ENCODE measurements at regions not wholly inside any gene's neighbourhood (a gene's known extent, or its start where the extent isn't known, plus 50 kb on each side); places are given as distances from the start of the nearest gene placed in this dataset.

DNA sequence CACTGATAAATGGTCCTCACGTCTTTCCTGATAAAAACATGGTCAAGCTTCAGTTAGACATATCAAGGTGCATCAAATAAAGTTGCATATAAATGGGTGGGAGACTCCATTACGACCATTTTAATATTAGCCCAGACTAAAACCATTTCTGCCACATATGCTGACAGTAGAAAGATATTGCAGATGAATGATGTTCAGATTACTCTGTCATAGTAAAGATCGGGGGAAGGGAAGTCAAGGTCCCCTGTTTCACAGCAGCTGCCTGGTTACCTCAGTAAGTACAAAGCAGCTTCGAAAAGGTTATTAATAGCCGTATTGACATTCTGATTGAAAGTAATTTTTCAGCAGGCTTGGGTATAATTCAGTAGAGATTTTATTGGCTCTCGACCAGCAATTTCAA lies 927.7 kb upstream of the CDH2 start:
- Histone ChIP-seq H3K4me1 (ENCODE audit: control insufficient read depth, insufficient read depth, low read length) (no peaks in the 10 kb centered on the region), H3K36me3 (ENCODE audit: control insufficient read depth in 2 of 2, insufficient read depth in 1 of 2, low read length in 2 of 2) (no peaks in the 10 kb centered on the region), H3K4me3 (ENCODE audit: low read depth, low read length) (no peak overlapping the region), H3K27ac (ENCODE audit: extremely low read depth, low read depth, low read length) (no peak overlapping the region), H3K9me3 (ENCODE audit: control insufficient read depth, insufficient read depth, low read depth, low read length) (no peaks in the 10 kb centered on the region)
- ChIA-PET POLR2A (no interaction called here), CTCF (no interaction called here)
- TF ChIP-seq TCF7L2 (IDR thresholded peaks at IDR 0.05; ENCODE audit: borderline replicate concordance, low read depth, low read length) (no peak), ZNF555 (tag by site-specific recombination; conservative IDR thresholded peaks at IDR 0.05) (no peak), OSR2 (tag by site-specific recombination; IDR thresholded peaks at IDR 0.05) (no peak), ZFP37 (tag by site-specific recombination; IDR thresholded peaks at IDR 0.05) (no peak), ZNF350 (tag by site-specific recombination; IDR thresholded peaks at IDR 0.05) (no peak)
- TF ChIP-seq, protein P1, sequence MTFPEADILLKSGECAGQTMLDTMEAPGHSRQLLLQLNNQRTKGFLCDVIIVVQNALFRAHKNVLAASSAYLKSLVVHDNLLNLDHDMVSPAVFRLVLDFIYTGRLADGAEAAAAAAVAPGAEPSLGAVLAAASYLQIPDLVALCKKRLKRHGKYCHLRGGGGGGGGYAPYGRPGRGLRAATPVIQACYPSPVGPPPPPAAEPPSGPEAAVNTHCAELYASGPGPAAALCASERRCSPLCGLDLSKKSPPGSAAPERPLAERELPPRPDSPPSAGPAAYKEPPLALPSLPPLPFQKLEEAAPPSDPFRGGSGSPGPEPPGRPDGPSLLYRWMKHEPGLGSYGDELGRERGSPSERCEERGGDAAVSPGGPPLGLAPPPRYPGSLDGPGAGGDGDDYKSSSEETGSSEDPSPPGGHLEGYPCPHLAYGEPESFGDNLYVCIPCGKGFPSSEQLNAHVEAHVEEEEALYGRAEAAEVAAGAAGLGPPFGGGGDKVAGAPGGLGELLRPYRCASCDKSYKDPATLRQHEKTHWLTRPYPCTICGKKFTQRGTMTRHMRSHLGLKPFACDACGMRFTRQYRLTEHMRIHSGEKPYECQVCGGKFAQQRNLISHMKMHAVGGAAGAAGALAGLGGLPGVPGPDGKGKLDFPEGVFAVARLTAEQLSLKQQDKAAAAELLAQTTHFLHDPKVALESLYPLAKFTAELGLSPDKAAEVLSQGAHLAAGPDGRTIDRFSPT (tag by site-specific recombination; IDR thresholded peaks at IDR 0.05) = no peak

DNA sequence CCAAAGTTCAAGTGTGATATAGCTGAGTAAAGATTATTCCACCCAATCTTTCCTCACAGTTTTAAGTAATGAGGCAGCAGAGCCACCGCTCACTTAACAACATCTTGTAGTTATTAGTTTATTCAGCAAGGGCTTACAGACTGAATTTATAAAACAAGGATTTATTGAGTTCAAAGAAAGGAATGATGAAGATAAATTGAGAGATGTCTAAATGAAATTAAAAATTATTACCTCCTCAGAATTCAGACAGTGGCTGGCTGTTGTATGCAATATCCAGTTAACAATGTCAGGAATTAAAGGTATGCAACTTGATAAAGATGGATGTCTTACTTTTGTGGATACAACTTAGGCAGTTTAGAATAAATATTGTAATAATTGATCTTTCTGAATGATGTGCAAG lies 927.3 kb upstream of the CDH2 start:
- ChIA-PET POLR2A (no interaction called here), CTCF (no interaction called here)
- Histone ChIP-seq H3K4me3 (ENCODE audit: low read depth, low read length) (no peak overlapping the region), H3K9me3 (ENCODE audit: control insufficient read depth, insufficient read depth, low read depth, low read length) (no peaks in the 10 kb centered on the region), H3K27ac (ENCODE audit: extremely low read depth, low read depth, low read length) (no peak overlapping the region), H3K36me3 (ENCODE audit: control insufficient read depth in 2 of 2, insufficient read depth in 1 of 2, low read length in 2 of 2) (no peaks in the 10 kb centered on the region), H3K4me1 (ENCODE audit: control insufficient read depth, insufficient read depth, low read length) (no peaks in the 10 kb centered on the region)
- TF ChIP-seq, protein P2, sequence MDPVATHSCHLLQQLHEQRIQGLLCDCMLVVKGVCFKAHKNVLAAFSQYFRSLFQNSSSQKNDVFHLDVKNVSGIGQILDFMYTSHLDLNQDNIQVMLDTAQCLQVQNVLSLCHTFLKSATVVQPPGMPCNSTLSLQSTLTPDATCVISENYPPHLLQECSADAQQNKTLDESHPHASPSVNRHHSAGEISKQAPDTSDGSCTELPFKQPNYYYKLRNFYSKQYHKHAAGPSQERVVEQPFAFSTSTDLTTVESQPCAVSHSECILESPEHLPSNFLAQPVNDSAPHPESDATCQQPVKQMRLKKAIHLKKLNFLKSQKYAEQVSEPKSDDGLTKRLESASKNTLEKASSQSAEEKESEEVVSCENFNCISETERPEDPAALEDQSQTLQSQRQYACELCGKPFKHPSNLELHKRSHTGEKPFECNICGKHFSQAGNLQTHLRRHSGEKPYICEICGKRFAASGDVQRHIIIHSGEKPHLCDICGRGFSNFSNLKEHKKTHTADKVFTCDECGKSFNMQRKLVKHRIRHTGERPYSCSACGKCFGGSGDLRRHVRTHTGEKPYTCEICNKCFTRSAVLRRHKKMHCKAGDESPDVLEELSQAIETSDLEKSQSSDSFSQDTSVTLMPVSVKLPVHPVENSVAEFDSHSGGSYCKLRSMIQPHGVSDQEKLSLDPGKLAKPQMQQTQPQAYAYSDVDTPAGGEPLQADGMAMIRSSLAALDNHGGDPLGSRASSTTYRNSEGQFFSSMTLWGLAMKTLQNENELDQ (tag by site-specific recombination; IDR thresholded peaks at IDR 0.05; ENCODE audit: low read depth) = no peak
- TF ChIP-seq SP3 (tag by site-specific recombination; IDR thresholded peaks at IDR 0.05) = no peak
- TF ChIP-seq ZNF311 (tag by site-specific recombination; IDR thresholded peaks at IDR 0.05; ENCODE audit: borderline replicate concordance) = no peak
- no peak for TF ChIP-seq ZNF416 (tag by site-specific recombination; IDR thresholded peaks at IDR 0.05)
- no peak for TF ChIP-seq KLF7 (tag by site-specific recombination; IDR thresholded peaks at IDR 0.05; ENCODE audit: borderline replicate concordance)
- no peak for TF ChIP-seq ZNF433 (tag by site-specific recombination; IDR thresholded peaks at IDR 0.05; ENCODE audit: low read depth)
- TF ChIP-seq ZNF600 (tag by site-specific recombination; IDR thresholded peaks at IDR 0.05) = no peak
- TF ChIP-seq ZNF239 (tag by site-specific recombination; IDR thresholded peaks at IDR 0.05) = no peak
- no peak for TF ChIP-seq ZNF423 (tag by site-specific recombination; IDR thresholded peaks at IDR 0.05)
- no peak for TF ChIP-seq ZNF335 (tag by site-specific recombination; conservative IDR thresholded peaks at IDR 0.05)
- TF ChIP-seq KLF9 (tag by site-specific recombination; IDR thresholded peaks at IDR 0.05; ENCODE audit: low read depth) = no peak
- TF ChIP-seq GLIS2 (tag by site-specific recombination; IDR thresholded peaks at IDR 0.05) = no peak
- TF ChIP-seq ZNF19 (tag by site-specific recombination; IDR thresholded peaks at IDR 0.05; ENCODE audit: low read depth) = no peak
- no peak for TF ChIP-seq ZNF660 (tag by site-specific recombination; IDR thresholded peaks at IDR 0.05)
- no peak for TF ChIP-seq SCRT2 (tag by site-specific recombination; IDR thresholded peaks at IDR 0.05)
- TF ChIP-seq BCL11A (tag by site-specific recombination; IDR thresholded peaks at IDR 0.05; ENCODE audit: low read depth) = no peak
- TF ChIP-seq, protein P3, sequence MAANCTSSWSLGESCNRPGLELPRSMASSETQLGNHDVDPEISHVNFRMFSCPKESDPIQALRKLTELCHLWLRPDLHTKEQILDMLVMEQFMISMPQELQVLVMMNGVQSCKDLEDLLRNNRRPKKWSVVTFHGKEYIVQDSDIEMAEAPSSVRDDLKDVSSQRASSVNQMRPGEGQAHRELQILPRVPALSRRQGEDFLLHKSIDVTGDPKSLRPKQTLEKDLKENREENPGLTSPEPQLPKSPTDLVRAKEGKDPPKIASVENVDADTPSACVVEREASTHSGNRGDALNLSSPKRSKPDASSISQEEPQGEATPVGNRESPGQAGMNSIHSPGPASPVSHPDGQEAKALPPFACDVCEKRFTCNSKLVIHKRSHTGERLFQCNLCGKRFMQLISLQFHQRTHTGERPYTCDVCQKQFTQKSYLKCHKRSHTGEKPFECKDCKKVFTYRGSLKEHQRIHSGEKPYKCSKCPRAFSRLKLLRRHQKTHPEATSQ (tag by site-specific recombination; IDR thresholded peaks at IDR 0.05) = no peak
